ENCODE measurements at regions not wholly inside any gene's neighbourhood (a gene's known extent, or its start where the extent isn't known, plus 50 kb on each side); places are given as distances from the start of the nearest gene placed in this dataset.

DNA sequence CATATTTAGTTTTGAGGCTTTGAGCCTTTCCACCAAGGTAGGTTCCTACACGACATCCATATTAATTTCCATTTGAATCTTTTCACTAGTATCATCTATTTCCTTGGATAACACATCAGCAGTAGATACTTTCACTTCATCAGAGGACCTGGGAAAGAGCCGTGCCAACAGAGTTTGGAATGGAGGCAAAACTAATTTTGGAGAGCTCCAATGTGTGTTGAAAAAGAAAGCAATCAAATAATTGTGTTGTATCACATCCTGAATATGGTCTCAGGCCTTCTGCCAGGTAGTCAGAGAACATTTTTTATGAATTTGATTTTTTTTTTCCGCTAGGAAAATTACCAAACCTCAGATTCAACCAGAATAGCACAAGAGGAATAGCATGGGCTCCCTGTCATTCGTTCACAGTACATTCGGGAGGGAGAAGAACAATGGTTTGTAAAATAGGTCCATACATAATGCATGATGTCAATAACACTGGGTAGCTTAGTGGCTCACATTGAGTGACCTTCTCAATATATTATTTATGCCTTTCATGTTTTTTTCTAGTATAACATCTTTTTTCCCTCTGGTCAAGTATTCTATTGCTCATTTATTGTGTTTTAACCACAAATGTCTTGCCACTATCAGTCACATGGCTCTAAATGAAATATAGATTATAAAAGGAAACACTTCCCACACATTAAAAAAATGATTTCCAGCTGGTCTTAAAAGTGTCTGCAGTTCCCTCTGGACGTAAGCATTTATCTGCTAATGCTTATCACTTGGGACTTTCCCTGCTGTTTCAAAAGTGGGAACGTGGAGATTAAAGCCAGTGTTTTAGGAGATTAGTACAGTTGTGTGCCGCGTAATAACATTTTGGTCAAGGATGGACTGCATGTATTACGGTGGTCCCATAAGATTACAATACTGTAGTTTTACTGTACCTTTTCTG, 68.6 kb upstream of the RAPH1 start:
- TF ChIP-seq, protein P1, sequence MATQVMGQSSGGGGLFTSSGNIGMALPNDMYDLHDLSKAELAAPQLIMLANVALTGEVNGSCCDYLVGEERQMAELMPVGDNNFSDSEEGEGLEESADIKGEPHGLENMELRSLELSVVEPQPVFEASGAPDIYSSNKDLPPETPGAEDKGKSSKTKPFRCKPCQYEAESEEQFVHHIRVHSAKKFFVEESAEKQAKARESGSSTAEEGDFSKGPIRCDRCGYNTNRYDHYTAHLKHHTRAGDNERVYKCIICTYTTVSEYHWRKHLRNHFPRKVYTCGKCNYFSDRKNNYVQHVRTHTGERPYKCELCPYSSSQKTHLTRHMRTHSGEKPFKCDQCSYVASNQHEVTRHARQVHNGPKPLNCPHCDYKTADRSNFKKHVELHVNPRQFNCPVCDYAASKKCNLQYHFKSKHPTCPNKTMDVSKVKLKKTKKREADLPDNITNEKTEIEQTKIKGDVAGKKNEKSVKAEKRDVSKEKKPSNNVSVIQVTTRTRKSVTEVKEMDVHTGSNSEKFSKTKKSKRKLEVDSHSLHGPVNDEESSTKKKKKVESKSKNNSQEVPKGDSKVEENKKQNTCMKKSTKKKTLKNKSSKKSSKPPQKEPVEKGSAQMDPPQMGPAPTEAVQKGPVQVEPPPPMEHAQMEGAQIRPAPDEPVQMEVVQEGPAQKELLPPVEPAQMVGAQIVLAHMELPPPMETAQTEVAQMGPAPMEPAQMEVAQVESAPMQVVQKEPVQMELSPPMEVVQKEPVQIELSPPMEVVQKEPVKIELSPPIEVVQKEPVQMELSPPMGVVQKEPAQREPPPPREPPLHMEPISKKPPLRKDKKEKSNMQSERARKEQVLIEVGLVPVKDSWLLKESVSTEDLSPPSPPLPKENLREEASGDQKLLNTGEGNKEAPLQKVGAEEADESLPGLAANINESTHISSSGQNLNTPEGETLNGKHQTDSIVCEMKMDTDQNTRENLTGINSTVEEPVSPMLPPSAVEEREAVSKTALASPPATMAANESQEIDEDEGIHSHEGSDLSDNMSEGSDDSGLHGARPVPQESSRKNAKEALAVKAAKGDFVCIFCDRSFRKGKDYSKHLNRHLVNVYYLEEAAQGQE (IDR thresholded peaks at IDR 0.05; ENCODE audit: insufficient read depth in 1 of 2, low read depth in 2 of 2, low read length in 2 of 2), result no peak
- no peak for TF ChIP-seq FOXP2 (optimal IDR thresholded peaks at IDR 0.05; ENCODE audit: borderline replicate concordance, extremely low read depth, extremely low read length, insufficient read depth)
- TF ChIP-seq POLR2AphosphoS5 (IDR thresholded peaks at IDR 0.05; ENCODE audit: low read depth, low read length), result no peak
- TF ChIP-seq TAF1 (IDR thresholded peaks at IDR 0.05; ENCODE audit: borderline replicate concordance, insufficient read depth, low read length), result no peak
- TF ChIP-seq SIN3A (IDR thresholded peaks at IDR 0.05; ENCODE audit: borderline replicate concordance, insufficient read depth, low read length), result no peak

DNA sequence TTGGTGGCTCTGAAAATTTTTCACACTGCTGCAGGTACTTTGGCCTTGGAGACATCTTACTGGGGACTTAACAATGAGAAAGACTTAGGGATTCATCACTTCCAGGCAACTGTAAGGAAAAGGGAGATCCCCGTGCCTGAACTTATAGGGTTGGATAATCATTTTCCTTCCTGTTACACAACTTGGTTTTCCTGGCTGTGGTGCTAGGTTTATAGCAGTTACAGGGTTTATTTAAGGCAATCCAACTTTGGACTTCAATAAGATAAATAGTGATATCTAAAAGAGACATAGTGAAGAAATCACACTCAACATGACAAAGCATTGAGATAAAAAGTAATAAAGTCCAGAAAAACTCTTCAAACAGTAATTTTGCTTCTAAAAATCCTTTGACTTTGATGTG, 70.2 kb upstream of the RAPH1 start:
- TF ChIP-seq SIN3A (IDR thresholded peaks at IDR 0.05; ENCODE audit: borderline replicate concordance, insufficient read depth, low read length) (no peak), TAF1 (IDR thresholded peaks at IDR 0.05; ENCODE audit: borderline replicate concordance, insufficient read depth, low read length) (no peak), FOXP2 (optimal IDR thresholded peaks at IDR 0.05; ENCODE audit: borderline replicate concordance, extremely low read depth, extremely low read length, insufficient read depth) (no peak)

DNA sequence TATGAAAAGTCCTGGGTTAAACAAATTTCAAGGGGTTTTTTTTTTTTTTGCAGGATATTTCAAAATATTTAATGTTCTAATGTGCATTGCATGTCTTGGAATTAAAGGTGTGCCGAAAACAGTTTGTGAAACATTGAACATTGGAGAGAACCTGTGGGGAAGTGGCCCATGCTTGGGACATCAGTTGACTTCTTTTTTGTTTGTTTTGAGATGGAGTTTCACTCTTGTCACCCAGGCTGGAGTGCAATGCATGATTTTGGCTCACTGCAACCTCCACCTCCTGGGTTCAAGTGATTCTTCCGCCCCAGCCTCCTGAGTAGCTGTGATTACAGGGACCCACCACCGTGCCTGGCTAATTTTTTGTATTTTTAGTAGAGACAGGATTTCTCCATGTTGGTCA, 71.0 kb upstream of the RAPH1 start:
- no peak for TF ChIP-seq FOXP2 (optimal IDR thresholded peaks at IDR 0.05; ENCODE audit: borderline replicate concordance, extremely low read depth, extremely low read length, insufficient read depth)
- no peak for TF ChIP-seq TAF1 (IDR thresholded peaks at IDR 0.05; ENCODE audit: borderline replicate concordance, insufficient read depth, low read length)
- TF ChIP-seq, protein P1 (IDR thresholded peaks at IDR 0.05; ENCODE audit: insufficient read depth in 1 of 2, low read depth in 2 of 2, low read length in 2 of 2), result no peak
- no peak for TF ChIP-seq SIN3A (IDR thresholded peaks at IDR 0.05; ENCODE audit: borderline replicate concordance, insufficient read depth, low read length)
- no peak for TF ChIP-seq POLR2AphosphoS5 (IDR thresholded peaks at IDR 0.05; ENCODE audit: low read depth, low read length)

DNA sequence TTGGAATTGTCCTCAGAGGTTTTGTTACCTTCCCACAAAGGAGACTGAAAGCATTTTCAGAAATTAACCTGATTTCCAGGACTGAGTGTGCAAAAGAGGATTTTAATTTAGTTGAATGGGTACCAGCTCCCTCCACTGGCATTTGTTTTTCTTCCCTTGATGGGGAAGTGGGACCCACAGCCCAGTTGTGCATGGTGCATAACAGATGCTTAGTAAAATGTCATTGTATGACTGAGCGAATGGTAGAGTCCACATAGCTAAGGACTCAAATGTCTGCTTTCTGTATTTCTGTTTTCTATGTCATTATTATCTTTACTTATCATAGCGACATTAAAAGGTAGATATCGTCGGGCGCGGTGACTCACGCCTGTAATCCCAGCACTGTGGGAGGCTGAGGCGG, 75.5 kb upstream of the RAPH1 start:
- TF ChIP-seq FOXP2 (optimal IDR thresholded peaks at IDR 0.05; ENCODE audit: borderline replicate concordance, extremely low read depth, extremely low read length, insufficient read depth), result no peak

DNA sequence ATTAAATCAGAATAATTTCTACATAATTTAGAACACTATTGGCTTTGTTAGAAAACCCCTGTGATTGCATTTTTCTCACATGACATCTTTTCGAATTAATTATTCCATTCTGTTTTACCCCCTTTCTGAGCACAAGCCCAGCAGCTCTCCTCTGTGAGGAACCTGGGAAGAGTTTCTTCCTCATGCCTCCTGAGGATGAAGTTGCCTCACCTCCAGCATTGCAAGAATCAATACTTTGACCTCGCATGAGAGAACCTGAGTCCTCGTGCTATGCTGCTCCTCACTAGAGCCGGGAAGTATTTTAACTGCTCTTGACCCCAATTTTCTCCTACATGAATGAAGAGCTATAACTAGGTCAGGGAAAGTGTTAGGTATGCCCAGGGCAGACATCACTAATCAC, 77.1 kb upstream of the RAPH1 start:
- TF ChIP-seq, protein P1 (IDR thresholded peaks at IDR 0.05; ENCODE audit: insufficient read depth in 1 of 2, low read depth in 2 of 2, low read length in 2 of 2), result no peak
- TF ChIP-seq SIN3A (IDR thresholded peaks at IDR 0.05; ENCODE audit: borderline replicate concordance, insufficient read depth, low read length) (no peak), POLR2AphosphoS5 (IDR thresholded peaks at IDR 0.05; ENCODE audit: low read depth, low read length) (no peak), FOXP2 (optimal IDR thresholded peaks at IDR 0.05; ENCODE audit: borderline replicate concordance, extremely low read depth, extremely low read length, insufficient read depth) (no peak), TAF1 (IDR thresholded peaks at IDR 0.05; ENCODE audit: borderline replicate concordance, insufficient read depth, low read length) (no peak)

DNA sequence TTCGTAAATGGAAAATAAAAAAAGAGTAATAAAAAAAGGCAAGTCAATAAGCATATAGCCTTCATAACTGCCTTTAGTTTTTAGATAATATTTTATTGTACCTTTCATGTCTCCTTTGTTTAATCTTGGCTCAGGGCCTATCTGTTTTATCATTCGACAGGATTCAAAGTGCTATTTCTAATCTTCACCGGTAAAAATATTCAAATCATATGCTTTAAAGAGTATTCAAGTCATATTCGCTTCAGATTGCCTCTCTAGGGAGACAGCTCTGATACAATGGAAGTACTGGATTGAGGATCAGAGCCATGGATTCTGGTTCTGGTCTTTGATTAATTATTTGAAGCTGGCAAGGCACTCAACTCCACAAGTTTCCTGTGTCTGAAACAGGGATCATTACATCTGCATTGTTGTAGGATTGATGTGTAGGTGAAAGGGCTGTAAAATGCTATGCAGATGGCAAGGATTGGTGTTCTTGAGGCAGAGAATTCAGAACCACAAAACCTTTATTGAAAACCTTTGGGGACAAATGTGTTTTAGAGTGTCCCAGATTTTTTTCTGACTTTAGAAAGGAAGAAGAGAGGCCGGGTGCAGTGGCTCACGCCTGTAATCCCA, 84.3 kb upstream of the RAPH1 start:
- TF ChIP-seq FOXP2 (optimal IDR thresholded peaks at IDR 0.05; ENCODE audit: borderline replicate concordance, extremely low read depth, extremely low read length, insufficient read depth), result no peak
- TF ChIP-seq, protein P1 (IDR thresholded peaks at IDR 0.05; ENCODE audit: insufficient read depth in 1 of 2, low read depth in 2 of 2, low read length in 2 of 2), result no peak
- TF ChIP-seq TAF1 (IDR thresholded peaks at IDR 0.05; ENCODE audit: borderline replicate concordance, insufficient read depth, low read length), result no peak
- TF ChIP-seq SIN3A (IDR thresholded peaks at IDR 0.05; ENCODE audit: borderline replicate concordance, insufficient read depth, low read length), result no peak
- no peak for TF ChIP-seq POLR2AphosphoS5 (IDR thresholded peaks at IDR 0.05; ENCODE audit: low read depth, low read length)
